Muscle of leg (tissue), 3 donors: ENCODE measurements at regions not wholly inside any gene's neighbourhood (a gene's known extent, or its start where the extent isn't known, plus 50 kb on each side); places are given as distances from the start of the nearest gene placed in this dataset.
A peak's percentile ranks its signal among the peaks of the same experiment; 100 is the strongest.

ENCODE experiments used
- DNase-seq: peaks from one replicate; pipeline ENCODE4 v3.0.0; 2013
- H3K27ac ChIP-seq: one replicate; pipeline ENCODE4 v1.5.1; 2013; ENCODE audit warnings: mild to moderate bottlenecking, low read length, control low read depth
- H3K27me3 ChIP-seq: one replicate; pipeline ENCODE4 v1.6.1; 2013; ENCODE audit warnings: low read length; ENCODE audit not compliant: control insufficient read depth, insufficient read depth
- H3K36me3 ChIP-seq: one replicate; pipeline ENCODE4 v1.6.1; 2013; ENCODE audit warnings: low read length; ENCODE audit not compliant: control insufficient read depth, insufficient read depth
- H3K4me1 ChIP-seq: one replicate; pipeline ENCODE4 v1.6.1; 2013; ENCODE audit warnings: low read length; ENCODE audit not compliant: control insufficient read depth, insufficient read depth
- H3K4me3 ChIP-seq: one replicate; pipeline ENCODE4 v1.5.1; 2013; ENCODE audit warnings: low read length, control low read depth
- H3K9me3 ChIP-seq: replicated peaks from 2 replicates; pipeline ENCODE4 v1.6.1; 2013; ENCODE audit warnings: low read depth, low read length; ENCODE audit not compliant: control insufficient read depth
- WGBS: methylation state at CpG from one replicate; pipeline ENCODE4 v1.1.5; 2013; ENCODE audit warnings: missing lambda C conversion rate; ENCODE audit not compliant: insufficient coverage; 5-methylcytosine and 5-hydroxymethylcytosine counted together

GRCh38 chr3:186487819-186488218 is 56.4 kb downstream of the CRYGS start:
- no peak overlapping the region for H3K4me3 ChIP-seq
- H3K9me3 ChIP-seq = no peaks in the 10 kb centered on the region
- no peaks in the 10 kb centered on the region for H3K36me3 ChIP-seq
- DNase-seq = no peak
- H3K27ac ChIP-seq = no peak overlapping the region
- WGBS = 33% methylated on average over 1 of the region's 3 CpGs
- peaks cover 3% of the 10 kb centered on the region for H3K27me3 ChIP-seq
- no peaks in the 10 kb centered on the region for H3K4me1 ChIP-seq

- Histone ChIP-seq H3K27ac (no peak overlapping the region), H3K36me3 (no peaks in the 10 kb centered on the region), H3K4me1 (no peaks in the 10 kb centered on the region), H3K9me3 (no peaks in the 10 kb centered on the region), H3K4me3 (no peak overlapping the region), H3K27me3 (peaks cover 3% of the 10 kb centered on the region)
- 68% methylated on average over 4 of the region's 4 CpGs for WGBS
- DNase-seq = no peak
Measured at GRCh38 chr3:186487037-186487436, 57.1 kb downstream of the CRYGS start.

GRCh38 chr3:186483611-186484340 is 60.4 kb downstream of the CRYGS start:
- Histone ChIP-seq H3K4me1 (no peaks in the 10 kb centered on the region), H3K27me3 (peaks cover 3% of the 10 kb centered on the region), H3K27ac (no peak overlapping the region), H3K9me3 (no peaks in the 10 kb centered on the region), H3K4me3 (no peak overlapping the region), H3K36me3 (no peaks in the 10 kb centered on the region)
- DNase-seq = no peak
- WGBS = 55% methylated on average over 2 of the region's 8 CpGs

GRCh38 chr3:186481526-186481925 is 62.7 kb downstream of the CRYGS start:
- DNase-seq = no peak
- H3K4me3 ChIP-seq = no peak overlapping the region
- no peaks in the 10 kb centered on the region for H3K9me3 ChIP-seq
- peaks cover 2% of the 10 kb centered on the region for H3K4me1 ChIP-seq
- H3K36me3 ChIP-seq = no peaks in the 10 kb centered on the region
- no peak overlapping the region for H3K27ac ChIP-seq
- H3K27me3 ChIP-seq = no peaks in the 10 kb centered on the region
- WGBS = no CpG with 5 or more reads among the region's 4 CpGs

- no peaks in the 10 kb centered on the region for H3K36me3 ChIP-seq
- no peak overlapping the region for H3K4me3 ChIP-seq
- 100% methylated on average over 2 of the region's 4 CpGs for WGBS
- H3K9me3 ChIP-seq = no peaks in the 10 kb centered on the region
- peaks cover 6% of the 10 kb centered on the region for H3K4me1 ChIP-seq
- no peak overlapping the region for H3K27ac ChIP-seq
- DNase-seq = no peak
- H3K27me3 ChIP-seq = no peaks in the 10 kb centered on the region
Measured at GRCh38 chr3:186477876-186478275, 66.3 kb downstream of the CRYGS start.

- H3K27me3 ChIP-seq = no peaks in the 10 kb centered on the region
- no peak for DNase-seq
- 89% methylated on average over 8 of the region's 8 CpGs for WGBS
Measured at GRCh38 chr3:186477033-186477432, 67.1 kb downstream of the CRYGS start.

GRCh38 chr3:186476541-186476940 is 67.6 kb downstream of the CRYGS start:
- DNase-seq = no peak
- Histone ChIP-seq H3K9me3 (no peaks in the 10 kb centered on the region), H3K4me3 (no peak overlapping the region), H3K27me3 (peaks cover 3% of the 10 kb centered on the region), H3K4me1 (peaks cover 8% of the 10 kb centered on the region), H3K36me3 (no peaks in the 10 kb centered on the region), H3K27ac (no peak overlapping the region)
- WGBS = 100% methylated on average over 2 of the region's 2 CpGs

More at GRCh38 chr3:186477033-186477432, 67.1 kb downstream of the CRYGS start:
- H3K9me3 ChIP-seq = no peaks in the 10 kb centered on the region
- H3K27ac ChIP-seq = no peak overlapping the region
- no peak overlapping the region for H3K4me3 ChIP-seq
- H3K4me1 ChIP-seq = peaks cover 6% of the 10 kb centered on the region
- H3K36me3 ChIP-seq = no peaks in the 10 kb centered on the region

GRCh38 chr3:186476044-186476468 is 68.1 kb downstream of the CRYGS start:
- 64% methylated on average over 1 of the region's 3 CpGs for WGBS
- Histone ChIP-seq H3K36me3 (no peaks in the 10 kb centered on the region), H3K27ac (no peak overlapping the region), H3K4me3 (no peak overlapping the region), H3K4me1 (peaks cover 8% of the 10 kb centered on the region), H3K9me3 (no peaks in the 10 kb centered on the region), H3K27me3 (peaks cover 3% of the 10 kb centered on the region)
- peak; percentile 17 for DNase-seq

- Histone ChIP-seq H3K27ac (no peak overlapping the region), H3K36me3 (no peaks in the 10 kb centered on the region), H3K9me3 (no peaks in the 10 kb centered on the region), H3K27me3 (peaks cover 5% of the 10 kb centered on the region), H3K4me1 (peaks cover 15% of the 10 kb centered on the region), H3K4me3 (no peak overlapping the region)
- no peak for DNase-seq
- 60% methylated on average over 1 of the region's 2 CpGs for WGBS
Measured at GRCh38 chr3:186473166-186473565, 71.0 kb downstream of the CRYGS start.

- H3K4me1 ChIP-seq = peaks cover 15% of the 10 kb centered on the region
- WGBS = 92% methylated on average over 3 of the region's 8 CpGs
- DNase-seq = no peak
- no peak overlapping the region for H3K4me3 ChIP-seq
- no peaks in the 10 kb centered on the region for H3K36me3 ChIP-seq
- no peaks in the 10 kb centered on the region for H3K9me3 ChIP-seq
- peaks cover 5% of the 10 kb centered on the region for H3K27me3 ChIP-seq
- H3K27ac ChIP-seq = no peak overlapping the region
Measured at GRCh38 chr3:186472456-186473008, 71.6 kb downstream of the CRYGS start.
